Gastrocnemius medialis (tissue), 4 donors: ENCODE measurements at regions not wholly inside any gene's neighbourhood (a gene's known extent, or its start where the extent isn't known, plus 50 kb on each side); places are given as distances from the start of the nearest gene placed in this dataset.

Experiments
- ATAC-seq, 2 donors: fragments of 150-250 bp; one replicate each; pipeline ENCODE4 v1.9.1; 2016
- DNase-seq, 2 donors: peaks; one replicate each; pipeline ENCODE4 v3.0.0-alpha.2; 2019
- H3K27ac ChIP-seq, 4 donors: fragments of 200-600 bp; sonication (generic); 1 replicate in 1 of 4; 2 replicates in 3 of 4; pipeline ENCODE4 v1.5.1; 2016 to 2018; ENCODE audit warnings: mild to moderate bottlenecking in 2 of 4, moderate library complexity in 1 of 4
- H3K27me3 ChIP-seq, 3 donors: fragments of 200-600 bp; sonication (generic) in 2 of 3; 1 replicate in 1 of 3; 2 replicates in 2 of 3; pipeline versions ENCODE4 v1.5.1 to v1.6.0; 2016 to 2019; ENCODE audit warnings: mild to moderate bottlenecking in 1 of 3, moderate library complexity in 1 of 3
- H3K36me3 ChIP-seq, 2 donors: fragments of 200-600 bp; sonication (generic) in 1 of 2; one replicate each; pipeline ENCODE4 v1.5.1; 2017 to 2018
- H3K4me1 ChIP-seq, 2 donors: fragments of 200-600 bp; sonication (generic) in 1 of 2; one replicate each; pipeline ENCODE4 v1.5.1; 2016 to 2017; ENCODE audit warnings: mild to moderate bottlenecking in 2 of 2
- H3K4me3 ChIP-seq, 4 donors: fragments of 200-600 bp; sonication (generic) in 3 of 4; 1 replicate in 1 of 4; 2 replicates in 3 of 4; pipeline ENCODE4 v1.5.1; 2016 to 2019; ENCODE audit warnings: mild to moderate bottlenecking in 2 of 4
- H3K9me3 ChIP-seq, 3 donors: fragments of 200-600 bp; sonication (generic) in 2 of 3; 1 replicate in 1 of 3; 2 replicates in 2 of 3; pipeline ENCODE4 v1.5.1; 2016 to 2019
- POLR2A ChIP-seq, 2 donors: fragments of 450-650 bp; IDR thresholded peaks; one replicate each; pipeline ENCODE4 v1.6.1; 2017; ENCODE audit warnings: antibody characterized with exemption in 2 of 2, mild to moderate bottlenecking in 2 of 2, moderate library complexity in 2 of 2
- in situ Hi-C, 4 donors: fragments of 200-750 bp; cut with MboI; loops; one replicate each; pipeline versions ENCODE4 v1.15.0 to v1.8.0; 2017; ENCODE audit warnings: low sequenced_read_pairs in 4 of 4
- intact Hi-C: fragments of 100-400 bp; cut with DNase I; formaldehyde crosslinking; loops from one replicate; pipeline ENCODE4 v1.15.1; 2023; ENCODE audit warnings: low total_unique reads
- TF ChIP-seq, protein P1 (sequence below), 5 experiments: fragments of 450-650 bp in 3 of 5; fragments of 200-600 bp in 2 of 5; sonication (generic) in 2 of 5; IDR thresholded peaks in 4 of 5; conservative IDR thresholded peaks in 1 of 5; 1 replicate in 4 of 5; 2 replicates in 1 of 5; pipeline ENCODE4 v1.5.1; 2016 to 2019; ENCODE audit warnings: antibody characterized with exemption in 5 of 5, mild to moderate bottlenecking in 3 of 5, moderate library complexity in 3 of 5

DNA sequence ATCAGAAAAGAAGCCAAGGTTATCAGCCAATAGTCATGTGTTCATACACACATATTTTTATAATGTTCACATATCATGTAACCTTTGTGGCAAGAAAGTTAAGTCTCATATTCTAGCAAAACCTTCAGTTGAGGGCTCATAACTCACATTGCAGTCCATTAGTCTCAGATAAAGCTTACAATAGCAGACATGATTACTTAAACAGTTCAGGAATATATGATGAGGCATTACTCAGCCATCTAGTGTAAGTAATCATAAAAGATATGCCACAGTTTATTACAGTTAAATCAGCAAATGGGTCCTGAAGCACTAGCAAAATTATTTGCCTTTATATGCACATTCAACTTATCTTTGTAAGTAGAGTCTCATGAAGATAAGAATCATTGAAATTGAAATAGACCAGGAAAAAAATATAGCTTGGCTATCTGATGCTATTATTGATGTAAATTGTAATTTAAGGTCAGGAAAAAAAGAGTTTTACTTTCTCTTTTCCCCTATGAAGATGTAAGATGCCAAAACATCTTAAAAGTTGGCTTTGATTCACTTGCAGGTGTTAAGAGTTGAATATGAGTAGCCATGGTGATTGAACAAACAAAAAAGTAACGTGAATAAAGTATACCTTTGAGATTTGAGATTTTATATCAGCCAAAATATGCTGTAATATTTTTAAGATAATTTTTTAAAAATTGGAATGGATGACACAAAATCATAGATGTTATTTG is 537.0 kb downstream of the SLC6A15 start:
- H3K27me3 ChIP-seq: no peaks in the 10 kb centered on the region
- ATAC-seq (no peak), DNase-seq (no peak)
- H3K4me3 ChIP-seq: no peak overlapping the region
- in situ Hi-C loops (no loop called here), intact Hi-C loops (no loop called here)
- H3K9me3 ChIP-seq: no peaks in the 10 kb centered on the region
- no peaks in the 10 kb centered on the region for H3K36me3 ChIP-seq
- H3K27ac ChIP-seq: no peak overlapping the region
- H3K4me1 ChIP-seq: no peaks in the 10 kb centered on the region
- TF ChIP-seq, protein P1, sequence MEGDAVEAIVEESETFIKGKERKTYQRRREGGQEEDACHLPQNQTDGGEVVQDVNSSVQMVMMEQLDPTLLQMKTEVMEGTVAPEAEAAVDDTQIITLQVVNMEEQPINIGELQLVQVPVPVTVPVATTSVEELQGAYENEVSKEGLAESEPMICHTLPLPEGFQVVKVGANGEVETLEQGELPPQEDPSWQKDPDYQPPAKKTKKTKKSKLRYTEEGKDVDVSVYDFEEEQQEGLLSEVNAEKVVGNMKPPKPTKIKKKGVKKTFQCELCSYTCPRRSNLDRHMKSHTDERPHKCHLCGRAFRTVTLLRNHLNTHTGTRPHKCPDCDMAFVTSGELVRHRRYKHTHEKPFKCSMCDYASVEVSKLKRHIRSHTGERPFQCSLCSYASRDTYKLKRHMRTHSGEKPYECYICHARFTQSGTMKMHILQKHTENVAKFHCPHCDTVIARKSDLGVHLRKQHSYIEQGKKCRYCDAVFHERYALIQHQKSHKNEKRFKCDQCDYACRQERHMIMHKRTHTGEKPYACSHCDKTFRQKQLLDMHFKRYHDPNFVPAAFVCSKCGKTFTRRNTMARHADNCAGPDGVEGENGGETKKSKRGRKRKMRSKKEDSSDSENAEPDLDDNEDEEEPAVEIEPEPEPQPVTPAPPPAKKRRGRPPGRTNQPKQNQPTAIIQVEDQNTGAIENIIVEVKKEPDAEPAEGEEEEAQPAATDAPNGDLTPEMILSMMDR (IDR thresholded peaks at IDR 0.05 in 4 of 5, conservative IDR thresholded peaks at IDR 0.05 in 1 of 5): no peak
- TF ChIP-seq POLR2A (IDR thresholded peaks at IDR 0.05): no peak

DNA sequence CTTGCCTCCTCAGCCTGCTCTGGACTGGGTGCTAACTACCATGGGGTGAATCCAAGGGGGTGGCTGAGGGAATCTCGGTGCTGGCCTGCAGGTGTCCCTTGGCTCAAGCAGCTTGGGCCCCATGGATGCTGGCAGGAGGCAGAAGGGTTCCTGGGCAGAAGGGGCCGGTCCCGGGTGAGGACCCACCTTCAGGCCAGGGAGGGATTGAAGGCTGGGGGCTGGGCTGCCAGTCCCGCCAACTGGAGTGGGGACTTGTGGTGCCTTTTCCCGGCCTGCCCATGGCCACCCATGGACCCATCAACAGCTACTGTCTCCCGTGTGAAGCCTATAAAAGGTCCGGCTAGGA is 550.1 kb downstream of the SLC6A15 start:
- ATAC-seq (no peak), DNase-seq (no peak)
- H3K4me3 ChIP-seq: no peak overlapping the region
- no peaks in the 10 kb centered on the region for H3K4me1 ChIP-seq
- no peak overlapping the region for H3K27ac ChIP-seq
- H3K27me3 ChIP-seq: no peaks in the 10 kb centered on the region
- intact Hi-C loops: no loop called here
- in situ Hi-C loops: no loop called here
- TF ChIP-seq, protein P1 (IDR thresholded peaks at IDR 0.05 in 4 of 5, conservative IDR thresholded peaks at IDR 0.05 in 1 of 5): no peak
- TF ChIP-seq POLR2A (IDR thresholded peaks at IDR 0.05): no peak
- H3K36me3 ChIP-seq: no peaks in the 10 kb centered on the region
- H3K9me3 ChIP-seq: no peaks in the 10 kb centered on the region

DNA sequence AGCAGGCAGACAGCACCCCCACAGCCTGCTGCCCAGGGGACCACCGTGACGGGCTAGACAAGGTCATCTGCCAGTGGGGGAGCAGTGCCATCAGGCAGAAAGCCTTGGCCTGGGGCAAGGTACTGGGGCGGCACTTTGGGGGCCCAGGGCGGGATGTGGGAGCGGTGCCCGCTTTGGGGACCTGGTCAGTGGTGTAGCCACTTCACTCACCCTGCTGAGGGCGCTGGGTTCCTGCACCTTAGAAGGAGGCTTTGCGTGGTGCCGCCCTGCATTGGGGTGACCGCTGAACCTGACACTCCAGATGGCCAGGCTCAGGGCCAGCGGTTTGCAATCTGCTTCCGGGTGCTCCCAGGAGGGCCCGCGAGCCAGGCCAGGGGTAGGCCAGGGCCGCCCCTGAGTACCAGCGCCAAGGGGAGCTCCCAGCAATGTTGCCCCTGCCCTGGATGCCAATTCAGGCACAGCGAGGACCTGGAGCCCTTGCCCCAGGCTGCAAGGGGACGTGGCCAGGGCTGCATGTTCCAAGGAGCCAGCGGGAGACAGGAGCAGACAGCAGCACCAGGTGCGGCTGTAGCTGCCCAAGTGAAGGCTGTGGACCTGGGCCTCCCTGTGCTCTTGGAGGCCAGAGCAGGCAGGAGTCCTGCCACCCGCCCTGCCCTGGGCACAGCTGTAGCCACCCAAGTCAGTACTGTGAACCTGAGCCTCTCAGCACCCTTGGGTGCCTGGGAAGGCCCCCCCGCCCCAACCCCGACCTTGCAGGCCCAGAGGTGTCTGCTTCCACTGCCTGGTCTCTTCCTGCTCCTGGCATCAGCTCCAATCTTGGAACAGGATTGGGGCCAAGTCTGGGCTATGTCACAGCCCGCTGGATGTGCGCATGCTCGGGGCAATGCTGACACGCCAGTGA is 550.7 kb downstream of the SLC6A15 start:
- H3K27me3 ChIP-seq: no peaks in the 10 kb centered on the region
- TF ChIP-seq POLR2A (IDR thresholded peaks at IDR 0.05): no peak
- TF ChIP-seq, protein P1 (IDR thresholded peaks at IDR 0.05 in 4 of 5, conservative IDR thresholded peaks at IDR 0.05 in 1 of 5): no peak
- no peaks in the 10 kb centered on the region for H3K4me1 ChIP-seq
- H3K27ac ChIP-seq: no peak overlapping the region
- ATAC-seq (no peak), DNase-seq (no peak)
- in situ Hi-C loops: no loop called here
- H3K9me3 ChIP-seq: no peaks in the 10 kb centered on the region
- no peaks in the 10 kb centered on the region for H3K36me3 ChIP-seq
- no peak overlapping the region for H3K4me3 ChIP-seq
- intact Hi-C loops: no loop called here

DNA sequence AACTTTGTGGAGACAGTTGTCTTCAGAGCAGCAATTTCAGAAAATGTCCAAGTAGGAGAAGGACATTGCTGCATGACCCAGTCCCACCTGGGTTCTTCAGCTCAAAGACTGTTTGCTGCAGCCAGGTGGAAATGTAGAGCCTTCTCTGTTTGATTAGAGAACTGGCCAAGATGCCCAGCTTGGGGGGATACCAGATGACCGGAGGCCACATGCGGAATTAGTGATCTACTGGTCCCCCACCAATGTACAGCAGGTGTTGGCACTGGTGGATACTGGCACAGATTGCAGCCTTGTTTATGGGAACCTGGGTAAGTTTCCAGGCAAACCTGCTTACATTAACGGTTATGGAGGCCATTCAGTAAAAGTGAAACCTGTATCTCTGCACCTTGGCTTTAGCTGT is 555.3 kb downstream of the SLC6A15 start:
- Histone ChIP-seq H3K27ac (no peak overlapping the region), H3K36me3 (no peaks in the 10 kb centered on the region), H3K4me3 (no peak overlapping the region), H3K27me3 (no peaks in the 10 kb centered on the region), H3K4me1 (no peaks in the 10 kb centered on the region), H3K9me3 (no peaks in the 10 kb centered on the region)
- in situ Hi-C loops: no loop called here
- no peak for TF ChIP-seq POLR2A (IDR thresholded peaks at IDR 0.05)
- TF ChIP-seq, protein P1 (IDR thresholded peaks at IDR 0.05 in 4 of 5, conservative IDR thresholded peaks at IDR 0.05 in 1 of 5): no peak
- no peak for DNase-seq
- ATAC-seq: no peak
- intact Hi-C loops: no loop called here
